ENCODE measurements at regions not wholly inside any gene's neighbourhood (a gene's known extent, or its start where the extent isn't known, plus 50 kb on each side); places are given as distances from the start of the nearest gene placed in this dataset.
"Not testable (repeated sequence)": the region's sequence is repeated elsewhere in the genome, so short reads cannot be mapped to it uniquely, and the experiment has no call there.

DNA sequence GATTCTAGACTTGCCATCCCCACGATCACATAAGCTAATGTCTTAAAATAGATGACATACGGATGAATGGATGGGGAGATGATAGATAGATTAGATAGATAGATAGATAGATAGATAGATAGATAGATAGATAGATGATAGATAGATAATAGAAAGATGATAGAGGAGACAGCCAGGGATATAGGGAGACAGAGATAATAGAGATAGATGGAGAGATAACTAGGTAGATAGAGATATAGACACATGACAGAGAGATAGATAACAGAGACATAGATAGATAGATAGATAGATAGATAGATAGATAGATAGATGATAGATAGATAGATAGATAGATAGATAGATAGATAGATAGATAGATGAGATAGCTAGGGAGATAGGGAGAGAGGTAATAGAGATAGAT, 511.0 kb upstream of the AUTS2 start:
- H3K79me2 ChIP-seq (ENCODE audit: control insufficient read depth in 1 of 2, insufficient read depth in 2 of 2, low read length in 2 of 2); H4K8ac ChIP-seq (ENCODE audit: extremely low read depth, insufficient read depth, low read length); H2BK120ac ChIP-seq (replicated peaks; ENCODE audit: low read depth, low read length); H3K56ac ChIP-seq (replicated peaks; ENCODE audit: insufficient read length, low read depth, low read length); H3K4me1 ChIP-seq (replicated peaks in 1 of 4; ENCODE audit: control insufficient read depth in 3 of 4, insufficient read depth in 4 of 4, low read length in 3 of 4); H2BK12ac ChIP-seq (ENCODE audit: low read depth, low read length); H4K5ac ChIP-seq (ENCODE audit: insufficient read length, low read depth, low read length); H3K9ac ChIP-seq (replicated peaks in 1 of 4; ENCODE audit: extremely low read depth in 1 of 4, low read depth in 3 of 4, low read length in 3 of 4); H3K23me2 ChIP-seq (ENCODE audit: low read depth, low read length); H4K91ac ChIP-seq (replicated peaks; ENCODE audit: insufficient read length, low read length); H3K27me3 ChIP-seq (replicated peaks in 1 of 4; ENCODE audit: control insufficient read depth in 3 of 4, extremely low read depth in 1 of 4, insufficient read depth in 3 of 4, low read length in 3 of 4); H3K9me3 ChIP-seq (ENCODE audit: insufficient read depth in 2 of 2, low read depth in 1 of 2, low read length in 1 of 2); H3K14ac ChIP-seq (ENCODE audit: insufficient read length); H2AFZ ChIP-seq (ENCODE audit: low read length); H2AK5ac ChIP-seq (ENCODE audit: low read depth, low read length); H2BK20ac ChIP-seq (ENCODE audit: low read length); H2BK15ac ChIP-seq (ENCODE audit: low read length); H3K27ac ChIP-seq (ENCODE audit: low read depth, low read length); H3K36me3 ChIP-seq (ENCODE audit: control insufficient read depth in 2 of 4, insufficient read depth in 4 of 4, low read length in 3 of 4); H3K4ac ChIP-seq (replicated peaks; ENCODE audit: insufficient read length, low read depth, low read length); FAIRE-seq; H3K79me1 ChIP-seq (ENCODE audit: low read depth, low read length); H3K23ac ChIP-seq (ENCODE audit: insufficient read length); H3K4me2 ChIP-seq (ENCODE audit: insufficient read depth in 1 of 2, low read depth in 2 of 2, low read length in 2 of 2); H3K18ac ChIP-seq (ENCODE audit: extremely low read depth, low read length); POLR2A ChIA-PET (ENCODE audit: partially characterized antibody); H4K20me1 ChIP-seq (replicated peaks in 1 of 2; ENCODE audit: control insufficient read depth in 1 of 2, insufficient read depth in 2 of 2, low read length in 2 of 2); H3K4me3 ChIP-seq (ENCODE audit: extremely low read depth in 1 of 4, insufficient read depth in 2 of 4, low read depth in 3 of 4, low read length in 4 of 4); H2BK5ac ChIP-seq (ENCODE audit: low read depth, low read length); DNase-seq (ENCODE audit: low read depth in 1 of 2, low spot score in 2 of 2): not testable (repeated sequence)
- 87 to 100% methylated on average over 1 to 2 of the region's 2 CpGs for WGBS, 2 experiments (ENCODE audit: extremely low coverage in 1 of 2, insufficient coverage in 1 of 2, insufficient read length in 1 of 2, insufficient replicate concordance in 2 of 2, low coverage in 1 of 2, low lambda C conversion rate in 2 of 2, missing lambda C conversion rate in 1 of 2)
- CTCF ChIA-PET (ENCODE audit: partially characterized antibody), result interaction anchor here (0.6 kb wide), 2 partner anchors 911 to 1621 kb away, joined by 3 read pairs; no protein-coding TSS in a partner anchor

Measured in H1 (cell line).